ENCODE measurements at regions not wholly inside any gene's neighbourhood (a gene's known extent, or its start where the extent isn't known, plus 50 kb on each side); places are given as distances from the start of the nearest gene placed in this dataset.

DNA sequence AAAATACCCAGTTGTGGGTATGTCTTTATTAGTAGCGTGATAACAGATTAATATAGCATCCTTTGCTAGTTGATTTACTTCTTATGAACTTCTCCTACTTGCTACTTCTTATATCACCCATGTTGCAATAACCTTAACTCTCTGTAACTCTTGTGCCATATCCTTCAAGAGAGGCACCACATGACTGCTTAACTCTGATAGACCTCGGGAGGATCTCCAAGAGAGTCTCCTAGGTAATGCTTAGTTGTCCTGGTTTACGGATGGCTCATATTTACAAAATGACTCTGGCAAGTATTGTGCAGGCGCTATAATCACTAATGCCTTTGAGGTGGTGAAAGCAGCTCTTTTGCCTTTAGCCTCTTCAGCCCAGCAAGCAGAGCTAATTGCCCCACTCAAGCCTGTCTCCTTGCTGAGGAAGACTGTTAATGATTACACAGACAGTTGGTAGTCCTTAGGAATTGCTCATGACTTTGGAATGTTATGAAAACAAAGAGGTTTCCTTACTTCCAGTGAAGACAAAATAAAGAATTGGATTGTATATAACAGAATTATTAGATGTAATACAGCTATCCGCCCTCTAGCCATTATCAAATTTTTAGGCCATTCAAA lies 1305.8 kb downstream of the PCDH7 start:
- TF ChIP-seq, protein P1, sequence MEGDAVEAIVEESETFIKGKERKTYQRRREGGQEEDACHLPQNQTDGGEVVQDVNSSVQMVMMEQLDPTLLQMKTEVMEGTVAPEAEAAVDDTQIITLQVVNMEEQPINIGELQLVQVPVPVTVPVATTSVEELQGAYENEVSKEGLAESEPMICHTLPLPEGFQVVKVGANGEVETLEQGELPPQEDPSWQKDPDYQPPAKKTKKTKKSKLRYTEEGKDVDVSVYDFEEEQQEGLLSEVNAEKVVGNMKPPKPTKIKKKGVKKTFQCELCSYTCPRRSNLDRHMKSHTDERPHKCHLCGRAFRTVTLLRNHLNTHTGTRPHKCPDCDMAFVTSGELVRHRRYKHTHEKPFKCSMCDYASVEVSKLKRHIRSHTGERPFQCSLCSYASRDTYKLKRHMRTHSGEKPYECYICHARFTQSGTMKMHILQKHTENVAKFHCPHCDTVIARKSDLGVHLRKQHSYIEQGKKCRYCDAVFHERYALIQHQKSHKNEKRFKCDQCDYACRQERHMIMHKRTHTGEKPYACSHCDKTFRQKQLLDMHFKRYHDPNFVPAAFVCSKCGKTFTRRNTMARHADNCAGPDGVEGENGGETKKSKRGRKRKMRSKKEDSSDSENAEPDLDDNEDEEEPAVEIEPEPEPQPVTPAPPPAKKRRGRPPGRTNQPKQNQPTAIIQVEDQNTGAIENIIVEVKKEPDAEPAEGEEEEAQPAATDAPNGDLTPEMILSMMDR (IDR thresholded peaks at IDR 0.05), result no peak
- TF ChIP-seq EZH2 (IDR thresholded peaks at IDR 0.05) (no peak), EZH2phosphoT487 (IDR thresholded peaks at IDR 0.05) (no peak)

All from neural progenitor cell (in vitro differentiated cells).